A549 (cell line): ENCODE measurements at regions not wholly inside any gene's neighbourhood (a gene's known extent, or its start where the extent isn't known, plus 50 kb on each side); places are given as distances from the start of the nearest gene placed in this dataset.

ENCODE experiments used
- CBX2 ChIP-seq: fragments of 200-600 bp; sonication (generic); IDR thresholded peaks from 2 replicates; pipeline ENCODE4 v1.6.1; 2016; ENCODE audit warnings: low read depth, mild to moderate bottlenecking, borderline replicate concordance
- CTCF ChIP-seq: fragments of >200 bp; sonication (Bioruptor Twin); formaldehyde crosslinking; IDR thresholded peaks from 3 replicates; pipeline ENCODE4 v1.5.1; 2016
- E2F6 ChIP-seq: IDR thresholded peaks from 2 replicates; pipeline ENCODE4 v1.6.1; 2012; ENCODE audit warnings: low read depth, borderline replicate concordance
- EHMT2 ChIP-seq: fragments of 200-600 bp; sonication (generic); IDR thresholded peaks from 2 replicates; pipeline ENCODE4 v1.6.1; 2016; ENCODE audit warnings: antibody characterized with exemption, low read depth, mild to moderate bottlenecking, moderate library complexity
- EP300 ChIP-seq, 2 experiments: fragments of >200 bp; sonication (Bioruptor Twin); formaldehyde crosslinking; IDR thresholded peaks; 2 replicates in 1 of 2; 3 replicates in 1 of 2; pipeline ENCODE4 v1.6.1; 2016 to 2017
- FOSL2 ChIP-seq, 2 experiments: fragments of 450-650 bp in 1 of 2; fragments of >200 bp in 1 of 2; sonication (Bioruptor Twin) in 1 of 2; formaldehyde crosslinking; IDR thresholded peaks; 2 replicates each; pipeline versions ENCODE4 v1.5.0 to v1.6.1; 2016 to 2020; ENCODE audit warnings: mild to moderate bottlenecking in 1 of 2, moderate library complexity in 1 of 2
- HOXA7 ChIP-seq: fragments of 250-450 bp; sonication (Bioruptor Pico); IDR thresholded peaks from 2 replicates; pipeline ENCODE4 v1.5.0; 2020; ENCODE audit warnings: mild to moderate bottlenecking, moderate library complexity
- MYC ChIP-seq: IDR thresholded peaks from 2 replicates; pipeline ENCODE4 v1.6.1; 2012; ENCODE audit warnings: mild to moderate bottlenecking, inconsistent platforms, low read length, improper control_type of control experiment, borderline replicate concordance
- POLR2A ChIP-seq: IDR thresholded peaks from 2 replicates; pipeline ENCODE4 v1.6.1; 2012; ENCODE audit warnings: mild to moderate bottlenecking, low read length
- RAD21 ChIP-seq, 2 experiments: fragments of >200 bp in 1 of 2; sonication (Bioruptor Twin) in 1 of 2; formaldehyde crosslinking in 1 of 2; IDR thresholded peaks in 1 of 2; conservative IDR thresholded peaks in 1 of 2; 2 replicates in 1 of 2; 3 replicates in 1 of 2; pipeline ENCODE4 v1.6.1; 2012 to 2018; ENCODE audit warnings: inconsistent platforms in 1 of 2
- REST ChIP-seq: fragments of 200-600 bp; sonication (generic); IDR thresholded peaks from 2 replicates; pipeline ENCODE4 v1.6.1; 2016; ENCODE audit warnings: antibody characterized with exemption, mild to moderate bottlenecking, moderate library complexity
- SMC3 ChIP-seq: fragments of >200 bp; sonication (Bioruptor Twin); formaldehyde crosslinking; IDR thresholded peaks from 3 replicates; pipeline ENCODE4 v1.6.1; 2018; ENCODE audit warnings: inconsistent platforms
- USF2 ChIP-seq: fragments of 450-650 bp; IDR thresholded peaks from 2 replicates; pipeline ENCODE4 v1.6.1; 2014; ENCODE audit warnings: antibody characterized with exemption
- ZFP36 ChIP-seq: fragments of 450-650 bp; IDR thresholded peaks from 2 replicates; pipeline ENCODE4 v1.6.1; 2014; ENCODE audit warnings: borderline replicate concordance; ENCODE audit not compliant: partially characterized antibody

- TF ChIP-seq CTCF (no peak), POLR2A (no peak), EHMT2 (no peak), REST (no peak), MYC (no peak), RAD21 (conservative IDR thresholded peaks at IDR 0.05 in 1 of 2, IDR thresholded peaks at IDR 0.05 in 1 of 2) (no peak), HOXA7 (CRISPR knock-in tag) (no peak), EP300 (IDR thresholded peaks at IDR 0.05) (no peak), SMC3 (no peak), CBX2 (no peak), FOSL2 (IDR thresholded peaks at IDR 0.05) (no peak), FOSL2 (CRISPR knock-in tag; IDR thresholded peaks at IDR 0.05) (no peak), E2F6 (no peak), USF2 (no peak), ZFP36 (no peak)
These were observed 1229.6 kb upstream of the ZEB2 start for GRCh38 chr2:145749556-145749955.
